Astrocyte of the cerebellum (primary cell): ENCODE measurements at regions not wholly inside any gene's neighbourhood (a gene's known extent, or its start where the extent isn't known, plus 50 kb on each side); places are given as distances from the start of the nearest gene placed in this dataset.

ENCODE experiments used
- DNase-seq: peaks from one replicate; pipeline ENCODE4 v3.0.0-alpha.2; 2011; ENCODE audit warnings: low read depth
- H3K4me3 ChIP-seq: 2 replicates; pipeline ENCODE4 v1.5.1; 2011; ENCODE audit warnings: mild to moderate bottlenecking, low read depth, low read length, moderate library complexity
- in situ Hi-C: cut with HindIII; loops from 2 replicates; pipeline ENCODE4 v1.10.0; 2017; ENCODE audit warnings: low sequenced_read_pairs
- TF ChIP-seq, protein P1 (sequence below): IDR thresholded peaks from 2 replicates; pipeline ENCODE4 v1.5.1; 2012; ENCODE audit warnings: low read length, low read depth, moderate library complexity, mild to moderate bottlenecking; ENCODE audit errors: missing control alignments

DNA sequence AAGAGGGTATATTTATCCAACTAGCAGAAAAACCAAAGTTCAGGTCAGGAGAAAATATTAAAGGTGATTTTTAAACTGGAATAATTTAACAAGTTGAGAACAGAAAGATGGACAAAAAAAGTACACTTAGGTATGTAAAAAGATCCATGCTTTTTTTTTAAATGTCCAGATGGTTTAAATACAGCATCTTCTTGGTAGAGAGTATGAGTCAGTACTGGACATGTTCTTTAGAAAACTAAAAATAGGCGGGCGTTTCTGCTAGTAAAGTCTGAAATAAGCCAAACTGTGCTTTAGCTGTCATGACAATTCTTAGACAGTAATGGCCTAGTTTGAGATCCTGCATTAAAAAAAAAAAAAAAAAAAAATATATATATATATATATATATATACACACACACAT lies 255.9 kb upstream of the ST8SIA4 start:
- TF ChIP-seq, protein P1, sequence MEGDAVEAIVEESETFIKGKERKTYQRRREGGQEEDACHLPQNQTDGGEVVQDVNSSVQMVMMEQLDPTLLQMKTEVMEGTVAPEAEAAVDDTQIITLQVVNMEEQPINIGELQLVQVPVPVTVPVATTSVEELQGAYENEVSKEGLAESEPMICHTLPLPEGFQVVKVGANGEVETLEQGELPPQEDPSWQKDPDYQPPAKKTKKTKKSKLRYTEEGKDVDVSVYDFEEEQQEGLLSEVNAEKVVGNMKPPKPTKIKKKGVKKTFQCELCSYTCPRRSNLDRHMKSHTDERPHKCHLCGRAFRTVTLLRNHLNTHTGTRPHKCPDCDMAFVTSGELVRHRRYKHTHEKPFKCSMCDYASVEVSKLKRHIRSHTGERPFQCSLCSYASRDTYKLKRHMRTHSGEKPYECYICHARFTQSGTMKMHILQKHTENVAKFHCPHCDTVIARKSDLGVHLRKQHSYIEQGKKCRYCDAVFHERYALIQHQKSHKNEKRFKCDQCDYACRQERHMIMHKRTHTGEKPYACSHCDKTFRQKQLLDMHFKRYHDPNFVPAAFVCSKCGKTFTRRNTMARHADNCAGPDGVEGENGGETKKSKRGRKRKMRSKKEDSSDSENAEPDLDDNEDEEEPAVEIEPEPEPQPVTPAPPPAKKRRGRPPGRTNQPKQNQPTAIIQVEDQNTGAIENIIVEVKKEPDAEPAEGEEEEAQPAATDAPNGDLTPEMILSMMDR = no peak
- in situ Hi-C loops = no loop called here
- no peak for DNase-seq
- no peak overlapping the region for H3K4me3 ChIP-seq

- TF ChIP-seq, protein P1 = no peak
- no peak for DNase-seq
- no peak overlapping the region for H3K4me3 ChIP-seq
- in situ Hi-C loops = no loop called here
Measured at GRCh38 chr5:101153526-101153925, 250.4 kb upstream of the ST8SIA4 start.

DNA sequence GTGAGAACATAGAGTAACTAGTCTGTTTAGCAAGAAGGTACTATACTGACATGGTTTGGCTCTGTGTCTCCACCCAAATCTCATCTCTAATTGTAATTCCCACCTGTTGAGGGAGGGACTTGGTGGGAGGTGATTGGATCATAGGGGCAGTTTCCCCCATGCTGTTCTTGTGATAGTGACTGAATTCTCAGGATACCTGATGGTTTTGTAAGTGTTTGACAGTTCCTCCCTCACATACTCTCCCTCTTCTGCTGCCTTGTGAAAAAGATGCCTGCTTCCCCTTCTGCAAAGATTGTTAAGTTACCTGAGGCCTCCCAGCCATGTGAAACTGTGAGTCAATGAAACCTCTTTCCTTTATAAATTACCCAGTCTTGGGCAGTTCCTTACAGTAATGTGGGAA lies 240.4 kb upstream of the ST8SIA4 start:
- H3K4me3 ChIP-seq = no peak overlapping the region
- TF ChIP-seq, protein P1 = no peak
- no peak for DNase-seq
- in situ Hi-C loops = no loop called here

- TF ChIP-seq, protein P1 = no peak
- in situ Hi-C loops = no loop called here
- H3K4me3 ChIP-seq = no peak overlapping the region
- no peak for DNase-seq
Measured at GRCh38 chr5:101142102-101142501, 239.0 kb upstream of the ST8SIA4 start.

DNA sequence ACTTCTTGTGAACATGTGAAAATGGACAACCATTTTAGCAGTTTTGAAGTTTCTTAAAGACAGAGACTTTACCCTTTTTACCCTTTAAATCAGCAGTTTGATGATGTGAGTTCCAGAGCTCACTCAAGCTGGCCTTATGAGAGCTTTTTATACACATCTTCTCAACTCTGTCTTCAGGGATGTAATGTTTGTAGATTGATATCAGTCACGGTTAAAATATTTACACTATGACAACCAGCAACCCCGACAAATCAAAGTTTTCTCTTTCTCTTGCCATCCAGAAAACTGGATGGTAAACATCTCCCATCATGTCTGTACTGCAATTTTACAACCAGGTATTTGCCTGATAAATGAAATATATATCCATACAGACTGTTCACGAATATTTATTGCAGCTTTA lies 233.4 kb upstream of the ST8SIA4 start:
- no peak overlapping the region for H3K4me3 ChIP-seq
- TF ChIP-seq, protein P1 = no peak
- in situ Hi-C loops = no loop called here
- DNase-seq = no peak

DNA sequence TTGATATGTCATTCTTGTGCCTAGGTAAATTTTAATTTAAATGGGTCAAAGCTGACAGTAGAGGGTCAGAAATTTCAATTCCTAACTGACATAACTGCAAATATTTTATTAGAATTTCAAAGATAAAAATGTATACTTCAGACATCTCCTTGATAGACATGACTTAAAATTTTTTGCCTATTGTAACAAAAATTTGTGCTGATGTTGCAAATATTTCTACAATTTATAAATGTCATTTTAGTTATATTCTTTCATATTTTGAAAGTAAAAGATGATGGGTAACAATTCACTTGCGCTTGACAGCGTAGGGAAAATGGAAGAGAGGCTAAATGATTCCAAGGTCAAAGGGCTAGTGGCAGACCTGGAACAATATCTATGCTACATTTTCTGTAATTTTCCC lies 220.3 kb upstream of the ST8SIA4 start:
- in situ Hi-C loops = no loop called here
- H3K4me3 ChIP-seq = no peak overlapping the region
- no peak for DNase-seq
- TF ChIP-seq, protein P1 = no peak

DNA sequence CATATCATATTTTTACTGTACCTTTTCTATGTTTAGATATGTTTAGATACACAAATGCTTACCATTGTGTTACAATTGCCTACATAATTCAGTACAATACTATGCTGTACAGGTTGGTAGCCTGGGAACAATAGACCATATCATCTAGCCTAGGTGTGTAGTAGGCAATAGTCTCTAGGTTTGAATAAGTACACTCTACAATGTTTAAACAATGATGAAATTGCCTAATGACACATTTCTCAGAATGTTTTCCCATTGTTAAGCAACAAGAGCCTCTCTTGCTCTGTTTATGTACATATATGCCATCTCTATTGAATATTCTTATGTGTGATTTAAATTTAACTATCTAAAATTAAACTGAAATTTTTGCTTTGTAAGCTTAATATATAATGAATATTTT lies 209.6 kb upstream of the ST8SIA4 start:
- TF ChIP-seq, protein P1 = no peak
- H3K4me3 ChIP-seq = no peak overlapping the region
- DNase-seq = no peak
- in situ Hi-C loops = no loop called here
